Erythroblast (primary cell): ENCODE measurements at regions not wholly inside any gene's neighbourhood (a gene's known extent, or its start where the extent isn't known, plus 50 kb on each side); places are given as distances from the start of the nearest gene placed in this dataset.

Experiments used
- DNase-seq, 2 experiments: peaks; one replicate each; lab custom pipeline; 2025; lab: John Stamatoyannopoulos, UW
- GATA1 ChIP-seq: IDR thresholded peaks from 2 replicates; pipeline ENCODE4 v1.6.1; 2011; ENCODE audit warnings: low read depth, mild to moderate bottlenecking, control low read depth, low read length, moderate library complexity
- POLR2A ChIP-seq: IDR thresholded peaks from 2 replicates; pipeline ENCODE4 v1.6.1; 2011; ENCODE audit warnings: mild to moderate bottlenecking, low read length

DNA sequence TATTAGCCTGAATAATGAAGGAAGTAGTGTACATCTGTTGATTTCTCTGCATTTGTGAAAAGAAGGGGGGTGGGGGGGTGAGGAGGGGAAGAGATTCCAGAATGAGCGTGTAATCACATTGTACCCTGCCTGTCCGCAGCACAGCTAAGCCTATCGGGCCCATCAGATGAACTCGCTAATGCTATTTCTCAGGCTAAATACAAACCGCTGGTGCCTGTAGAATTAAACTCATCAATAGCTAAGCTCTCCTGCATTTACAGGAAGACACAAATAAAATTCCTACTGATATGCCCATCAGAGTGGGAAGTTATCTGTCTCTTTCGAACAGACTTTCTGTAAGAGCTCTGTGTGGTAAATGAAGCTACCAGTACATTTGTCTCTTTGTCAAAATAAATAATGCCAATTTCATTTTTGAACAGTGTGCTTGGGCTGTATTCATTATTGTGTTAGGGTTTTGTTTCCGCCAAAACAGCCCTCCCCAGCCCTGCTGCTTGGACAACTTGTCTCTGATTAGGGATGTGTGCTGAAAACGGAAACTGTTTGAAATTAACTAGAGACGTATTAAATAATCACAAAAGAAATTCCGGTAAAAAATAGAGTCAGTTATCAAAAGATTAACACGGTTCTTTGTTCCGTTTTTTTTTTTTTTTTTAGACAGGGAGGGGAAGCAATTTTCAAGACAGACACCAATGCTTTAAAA is 305.4 kb downstream of the TTLL7 start:
- DNase-seq: no peak
- TF ChIP-seq GATA1: no peak
- TF ChIP-seq POLR2A: no peak

DNA sequence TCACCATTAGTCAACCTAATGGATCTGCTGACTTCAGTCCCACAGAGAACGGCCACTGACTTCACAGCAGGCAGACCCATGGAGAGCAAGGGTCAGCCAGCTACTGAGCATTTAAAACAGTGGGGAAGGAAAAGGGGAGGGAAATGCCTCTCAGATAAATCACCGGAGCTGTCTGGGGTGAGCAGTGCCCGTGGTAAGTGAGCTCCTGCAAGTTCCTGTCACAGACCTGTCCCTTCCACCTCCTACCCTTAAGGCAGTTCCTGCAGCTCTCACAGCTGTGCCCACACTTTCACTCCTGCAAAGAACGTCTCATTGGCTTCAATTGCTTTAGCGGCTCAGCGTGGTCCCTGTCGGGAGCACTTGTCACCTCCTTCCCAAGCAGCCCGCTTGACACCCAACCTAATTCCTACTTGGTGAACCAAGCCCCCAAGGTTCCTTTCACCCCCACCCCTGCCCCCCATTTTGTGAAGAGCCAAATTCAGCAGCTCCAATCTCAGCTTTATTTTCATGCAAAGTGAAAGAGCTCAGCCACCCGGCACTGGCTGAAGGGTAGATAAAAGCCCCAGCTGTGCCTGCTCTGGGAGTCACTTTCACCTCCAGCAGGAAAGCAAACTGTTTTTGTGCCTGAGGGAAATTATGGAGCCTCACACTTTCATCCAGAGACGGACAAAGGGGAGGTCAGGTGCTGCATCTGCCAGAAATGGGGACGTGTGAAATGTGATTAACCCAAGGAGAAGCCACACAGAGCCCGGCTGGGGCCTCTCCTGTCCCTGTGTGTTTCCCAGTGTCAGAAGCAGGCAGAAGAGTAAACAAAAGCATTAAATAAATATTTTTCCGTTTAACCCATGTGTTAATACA is 306.2 kb downstream of the TTLL7 start:
- no peak for DNase-seq
- TF ChIP-seq POLR2A: no peak
- no peak for TF ChIP-seq GATA1

DNA sequence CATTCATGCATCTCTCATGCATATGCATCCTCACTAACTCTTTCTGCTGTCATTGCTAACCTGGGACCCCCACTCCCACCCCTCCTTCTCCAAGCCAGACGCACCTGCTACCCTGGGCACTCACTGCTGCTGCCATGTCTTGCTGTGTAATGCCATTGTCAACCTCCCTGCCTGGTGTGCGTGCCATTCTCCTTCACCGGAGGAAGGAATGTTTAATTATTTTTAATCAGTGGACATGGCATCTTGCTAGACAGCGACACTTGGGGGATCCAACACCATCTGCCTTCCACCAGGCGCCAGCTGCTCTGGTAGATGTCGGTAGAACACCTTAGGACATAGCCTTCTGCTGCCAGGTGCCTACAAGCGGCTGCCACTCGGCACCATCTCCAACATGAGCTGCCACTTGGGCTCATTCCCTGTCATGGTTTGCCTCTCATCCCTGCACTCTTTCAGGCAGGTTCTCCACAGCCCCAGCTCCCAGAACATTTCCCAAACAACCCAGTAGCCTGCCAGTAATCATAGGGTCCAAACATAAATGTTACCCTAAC is 306.9 kb downstream of the TTLL7 start:
- DNase-seq: no peak
- TF ChIP-seq GATA1 (no peak), POLR2A (no peak)

DNA sequence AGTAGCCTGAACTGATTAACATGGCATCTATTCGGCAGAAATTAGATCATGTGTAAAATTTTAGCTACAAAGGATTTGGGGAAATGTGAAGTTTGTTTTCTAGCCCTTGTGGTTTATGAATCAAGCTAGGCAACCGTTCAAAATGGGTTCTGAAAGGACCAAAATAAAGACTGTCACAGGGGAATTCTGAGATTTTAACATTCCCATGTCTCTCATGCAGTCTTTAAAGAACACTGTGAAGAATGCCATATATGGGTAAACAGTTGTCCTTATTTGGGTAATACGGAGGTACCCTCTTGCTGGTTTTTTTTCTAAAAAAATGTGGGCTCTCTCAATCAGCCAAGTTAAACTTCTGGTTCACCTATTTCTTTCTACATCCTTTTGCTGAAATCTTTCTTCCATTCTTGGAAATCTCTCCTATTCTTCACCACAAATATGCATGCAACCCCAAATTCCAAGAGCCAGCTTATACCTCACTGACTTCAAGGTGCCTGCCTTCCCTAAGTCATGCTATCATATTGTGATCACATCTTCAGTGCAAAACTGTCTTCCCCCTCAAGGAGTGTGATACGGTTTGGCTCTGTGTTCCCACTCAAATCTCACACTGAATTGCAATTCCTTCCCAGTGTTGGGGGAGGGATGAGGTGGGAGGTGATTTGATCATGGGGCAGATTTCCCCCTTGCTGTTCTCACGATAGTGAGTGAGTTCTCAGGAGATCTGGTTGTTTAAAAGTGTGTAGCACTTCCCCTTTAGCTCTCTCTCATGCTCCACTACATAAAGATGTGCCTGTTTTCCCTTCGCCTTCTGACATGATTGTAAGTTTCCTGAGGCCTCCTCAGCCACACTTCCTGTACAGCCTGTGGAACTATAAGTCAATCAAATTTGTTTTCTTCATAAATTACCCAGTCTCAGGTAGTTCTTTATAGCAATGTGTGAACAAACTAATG is 308.7 kb downstream of the TTLL7 start:
- TF ChIP-seq POLR2A: no peak
- no peak for TF ChIP-seq GATA1
- DNase-seq: no peak

DNA sequence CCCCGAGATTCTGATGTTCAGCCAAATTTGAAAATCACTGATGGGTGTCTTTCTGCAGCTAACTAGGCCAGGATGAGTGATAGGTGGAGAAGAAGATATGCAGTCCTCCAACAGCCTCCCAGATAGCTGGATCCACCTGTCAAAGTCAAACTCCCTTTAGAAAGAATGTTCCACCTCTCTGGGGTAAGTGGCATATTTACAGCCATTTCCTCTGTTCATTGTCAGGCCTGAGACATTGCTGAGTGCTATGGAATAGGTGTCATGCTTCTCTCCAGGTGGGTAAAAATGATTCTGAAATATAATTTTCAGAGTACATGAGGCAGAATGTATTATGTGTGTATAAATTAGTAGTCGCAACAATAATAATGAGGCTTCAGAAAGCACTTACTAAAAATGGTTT is 316.8 kb downstream of the TTLL7 start:
- TF ChIP-seq POLR2A: no peak
- no peak for TF ChIP-seq GATA1
- DNase-seq: no peak

DNA sequence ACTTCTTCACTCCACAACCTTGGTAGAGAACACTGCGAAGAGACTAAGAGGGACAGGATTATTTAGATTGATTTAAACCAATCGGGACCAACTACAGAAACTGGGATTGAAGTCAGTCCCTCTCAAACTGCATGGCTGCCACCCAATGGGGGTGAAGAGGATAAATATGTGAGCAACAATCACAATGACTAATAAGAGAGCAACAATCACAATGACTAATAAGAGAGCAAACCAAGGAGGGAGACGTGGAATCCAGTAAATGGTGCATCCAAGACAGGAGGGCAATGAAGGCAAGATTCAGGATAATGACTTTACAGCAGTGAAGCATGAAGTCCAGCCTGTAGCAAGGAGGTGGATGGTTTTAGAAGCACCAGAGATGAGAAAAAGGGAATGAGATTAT is 322.8 kb downstream of the TTLL7 start:
- DNase-seq: no peak
- TF ChIP-seq POLR2A (no peak), GATA1 (no peak)

DNA sequence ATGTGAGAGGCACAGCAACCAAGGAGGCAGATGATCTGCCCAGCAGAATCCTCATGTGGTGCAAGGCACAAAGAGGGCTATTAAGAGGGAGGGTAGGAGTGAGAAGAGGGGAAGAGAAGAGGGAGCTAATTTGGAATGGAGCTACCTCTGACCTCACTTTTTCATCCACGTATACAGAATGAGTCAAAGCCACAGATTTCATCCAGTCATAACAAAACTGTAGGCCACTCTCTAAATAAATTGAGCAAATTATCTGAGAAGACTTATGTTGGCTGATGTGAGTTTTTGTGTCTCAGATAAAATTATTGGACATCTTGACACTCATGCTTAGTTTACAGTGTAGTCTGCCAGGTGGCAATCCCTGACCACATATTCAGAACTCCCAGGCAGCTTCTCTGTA is 325.6 kb downstream of the TTLL7 start:
- TF ChIP-seq GATA1: no peak
- TF ChIP-seq POLR2A: no peak
- DNase-seq: no peak

DNA sequence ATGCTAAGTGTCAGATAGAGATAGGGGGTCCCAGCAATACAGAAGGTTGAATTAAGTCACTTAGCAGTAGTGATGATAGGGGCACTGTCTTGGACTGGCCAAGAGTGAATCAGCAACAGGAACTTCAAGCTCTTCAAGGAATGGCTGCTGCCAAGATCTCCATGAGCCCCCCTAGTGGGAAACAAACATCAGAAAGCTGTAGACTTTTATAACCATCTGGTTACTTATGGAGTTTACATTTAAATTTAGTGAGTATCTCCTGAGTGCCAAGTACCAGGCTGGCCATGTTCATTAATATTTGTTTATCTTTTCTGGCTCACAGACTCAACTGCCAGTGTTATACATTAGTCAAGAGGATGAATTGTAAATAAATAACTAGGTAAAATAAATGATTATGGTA is 327.3 kb downstream of the TTLL7 start:
- TF ChIP-seq POLR2A (no peak), GATA1 (no peak)
- no peak for DNase-seq

DNA sequence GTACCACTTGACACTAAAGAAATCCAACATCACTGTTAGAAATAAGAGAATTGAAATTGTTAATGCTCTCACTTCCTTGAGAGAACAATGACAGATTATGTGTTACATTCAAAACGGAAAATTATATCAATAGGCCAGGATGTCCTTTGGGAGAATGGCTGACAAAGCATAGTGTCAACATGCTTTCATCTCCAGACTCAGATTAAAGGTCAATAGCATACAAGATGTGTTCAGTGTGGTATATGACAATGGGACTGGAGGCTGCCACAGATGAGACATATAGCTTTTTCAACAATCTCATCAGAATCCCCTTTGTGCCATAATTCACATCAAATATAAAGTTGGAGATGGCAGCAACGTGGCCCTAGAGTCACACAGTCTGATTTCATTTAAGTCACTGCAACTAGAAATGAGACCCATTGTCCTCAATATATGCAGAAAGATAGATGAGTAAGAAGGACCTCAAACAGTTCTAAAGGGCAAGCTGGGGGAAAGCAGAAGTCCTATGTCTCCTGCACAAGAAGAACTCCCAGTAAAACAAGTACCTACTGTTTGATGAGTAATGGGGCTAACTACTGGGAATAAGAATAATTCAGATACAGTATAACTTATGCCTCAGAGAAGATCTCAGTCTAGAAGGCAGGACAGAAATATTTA is 327.9 kb downstream of the TTLL7 start:
- TF ChIP-seq GATA1 (no peak), POLR2A (no peak)
- DNase-seq: no peak

DNA sequence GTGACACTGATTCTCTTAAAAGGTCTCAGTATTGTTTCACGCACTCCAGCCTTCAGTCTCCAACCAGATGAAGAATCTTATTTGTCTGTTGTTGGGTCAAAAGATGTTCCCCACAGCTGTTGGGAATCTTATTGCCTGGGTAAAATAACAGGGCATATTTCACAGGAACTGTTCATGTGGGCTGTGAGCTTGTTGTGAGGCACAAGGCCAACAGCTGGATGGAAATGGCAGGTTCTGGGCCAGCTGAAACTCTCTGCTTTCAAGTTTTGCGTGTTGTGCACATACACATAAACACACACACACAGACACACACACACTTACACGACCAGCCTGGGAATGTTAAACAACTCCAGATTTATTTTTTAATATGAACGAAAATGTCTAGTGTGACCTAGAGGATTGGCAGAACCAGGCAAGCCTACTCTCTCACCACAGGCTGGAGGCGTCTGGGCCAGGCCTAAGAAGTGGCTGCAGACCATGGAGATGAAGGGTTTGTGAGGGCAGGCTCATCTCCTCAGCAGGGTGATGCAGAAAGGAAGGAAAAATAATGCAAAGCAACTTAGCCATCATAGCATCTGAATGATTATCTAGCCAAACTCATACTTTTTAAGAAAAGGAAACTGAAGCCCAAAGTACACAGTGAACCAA is 357.0 kb downstream of the TTLL7 start:
- no peak for TF ChIP-seq GATA1
- TF ChIP-seq POLR2A: no peak
- DNase-seq: no peak

DNA sequence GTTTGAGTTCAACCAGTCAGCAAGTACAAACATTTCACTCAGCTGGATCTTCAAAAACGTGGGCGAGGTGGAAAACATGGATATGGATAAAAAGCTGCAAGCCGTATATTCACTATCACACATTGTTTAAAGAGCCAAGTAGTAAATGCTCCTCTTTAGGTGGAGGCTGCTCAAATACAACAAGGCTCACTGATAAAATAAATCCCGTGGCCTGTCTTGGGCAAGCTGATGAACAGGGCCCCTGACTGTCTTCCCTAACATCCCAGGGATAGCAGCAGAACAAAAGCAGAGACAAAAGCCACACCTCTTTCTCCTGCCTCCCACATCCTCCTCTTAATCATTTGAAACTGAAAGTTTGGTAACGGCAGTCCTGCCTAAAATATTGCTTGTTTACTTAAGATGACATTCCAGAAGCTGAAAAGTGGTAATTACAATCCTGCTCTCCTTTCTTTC is 357.7 kb downstream of the TTLL7 start:
- TF ChIP-seq POLR2A: no peak
- TF ChIP-seq GATA1: no peak
- DNase-seq: no peak

DNA sequence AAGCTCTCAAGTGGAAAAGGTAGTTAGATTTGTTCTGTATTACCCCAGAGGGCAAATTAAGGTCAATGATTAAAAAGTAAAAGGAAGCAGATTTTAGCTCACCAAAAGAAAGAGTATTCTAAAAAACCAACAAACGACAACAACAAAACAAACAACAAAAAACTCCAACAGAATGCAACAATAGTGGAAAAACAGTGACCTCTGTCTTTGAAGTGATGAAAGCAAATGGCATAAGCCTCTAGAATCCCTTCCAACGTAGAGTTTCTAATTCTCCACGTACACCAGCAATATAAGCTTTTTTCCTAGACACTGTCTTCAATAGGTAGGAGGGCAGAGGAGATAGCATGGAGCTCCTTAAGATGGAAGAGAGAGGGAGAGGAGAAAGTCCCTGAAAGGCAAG is 359.1 kb downstream of the TTLL7 start:
- no peak for TF ChIP-seq GATA1
- TF ChIP-seq POLR2A: no peak
- no peak for DNase-seq
